GM13976 (cell line): ENCODE measurements at regions not wholly inside any gene's neighbourhood (a gene's known extent, or its start where the extent isn't known, plus 50 kb on each side); places are given as distances from the start of the nearest gene placed in this dataset.

Experiments
- DNase-seq: peaks from one replicate; pipeline ENCODE4 v3.0.0; 2012; ENCODE audit warnings: low spot score
- in situ Hi-C: fragments of 300-500 bp; cut with MboI; formaldehyde crosslinking; loops from one replicate; pipeline ENCODE4 v1.12.0; 2022; ENCODE audit warnings: low sequenced_read_pairs, mixed read lengths, inconsistent platforms; ENCODE audit not compliant: unreplicated experiment
- TF ChIP-seq, protein P1 (sequence below): IDR thresholded peaks from 2 replicates; pipeline ENCODE4 v1.5.1; 2012; ENCODE audit warnings: borderline replicate concordance, mild to moderate bottlenecking; ENCODE audit not compliant: insufficient read depth; ENCODE audit errors: extremely low read depth, missing control alignments, control extremely low read depth

DNA sequence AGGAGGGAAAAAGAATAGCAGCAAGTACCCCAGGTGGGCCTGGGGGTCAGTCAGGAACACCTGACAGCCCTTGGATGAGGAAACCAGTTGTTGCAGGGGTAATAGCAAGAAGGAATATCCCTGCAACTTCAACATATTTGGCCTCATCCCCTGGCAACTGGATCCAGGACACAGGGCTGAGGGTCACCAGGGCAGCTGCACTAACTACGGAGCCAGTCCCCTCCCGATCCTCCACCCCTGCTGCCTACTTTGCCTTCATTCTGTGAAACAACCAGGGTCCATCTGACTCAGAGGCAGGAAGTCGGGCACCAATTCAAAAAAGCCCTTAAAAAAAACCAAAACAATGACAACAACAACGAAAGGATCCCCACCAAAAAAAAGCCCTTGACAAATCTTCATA lies 52.9 kb downstream of the FRMPD3 start:
- in situ Hi-C loops: no loop called here
- TF ChIP-seq, protein P1, sequence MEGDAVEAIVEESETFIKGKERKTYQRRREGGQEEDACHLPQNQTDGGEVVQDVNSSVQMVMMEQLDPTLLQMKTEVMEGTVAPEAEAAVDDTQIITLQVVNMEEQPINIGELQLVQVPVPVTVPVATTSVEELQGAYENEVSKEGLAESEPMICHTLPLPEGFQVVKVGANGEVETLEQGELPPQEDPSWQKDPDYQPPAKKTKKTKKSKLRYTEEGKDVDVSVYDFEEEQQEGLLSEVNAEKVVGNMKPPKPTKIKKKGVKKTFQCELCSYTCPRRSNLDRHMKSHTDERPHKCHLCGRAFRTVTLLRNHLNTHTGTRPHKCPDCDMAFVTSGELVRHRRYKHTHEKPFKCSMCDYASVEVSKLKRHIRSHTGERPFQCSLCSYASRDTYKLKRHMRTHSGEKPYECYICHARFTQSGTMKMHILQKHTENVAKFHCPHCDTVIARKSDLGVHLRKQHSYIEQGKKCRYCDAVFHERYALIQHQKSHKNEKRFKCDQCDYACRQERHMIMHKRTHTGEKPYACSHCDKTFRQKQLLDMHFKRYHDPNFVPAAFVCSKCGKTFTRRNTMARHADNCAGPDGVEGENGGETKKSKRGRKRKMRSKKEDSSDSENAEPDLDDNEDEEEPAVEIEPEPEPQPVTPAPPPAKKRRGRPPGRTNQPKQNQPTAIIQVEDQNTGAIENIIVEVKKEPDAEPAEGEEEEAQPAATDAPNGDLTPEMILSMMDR: no peak
- no peak for DNase-seq

DNA sequence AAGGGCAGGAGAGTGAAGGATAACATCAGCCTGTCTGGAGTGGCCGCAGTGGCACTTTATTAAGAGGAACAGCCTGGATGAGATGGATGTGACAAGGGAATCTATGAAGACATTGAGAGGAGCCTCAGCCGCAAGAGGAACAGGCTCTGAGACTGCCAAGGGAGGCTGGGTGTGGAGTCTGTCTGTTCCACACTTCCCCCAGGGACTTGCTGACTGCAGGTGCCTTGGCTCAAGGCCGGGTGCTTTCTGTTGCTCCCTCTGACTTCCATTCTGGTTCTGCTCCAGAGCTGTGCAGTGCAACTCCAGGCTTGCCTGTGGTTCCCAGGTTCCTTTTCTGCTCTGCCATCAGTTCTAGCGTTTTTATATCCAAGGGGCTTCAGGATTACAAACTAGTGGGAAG lies 54.6 kb downstream of the FRMPD3 start:
- no peak for DNase-seq
- TF ChIP-seq, protein P1: no peak
- in situ Hi-C loops: no loop called here

DNA sequence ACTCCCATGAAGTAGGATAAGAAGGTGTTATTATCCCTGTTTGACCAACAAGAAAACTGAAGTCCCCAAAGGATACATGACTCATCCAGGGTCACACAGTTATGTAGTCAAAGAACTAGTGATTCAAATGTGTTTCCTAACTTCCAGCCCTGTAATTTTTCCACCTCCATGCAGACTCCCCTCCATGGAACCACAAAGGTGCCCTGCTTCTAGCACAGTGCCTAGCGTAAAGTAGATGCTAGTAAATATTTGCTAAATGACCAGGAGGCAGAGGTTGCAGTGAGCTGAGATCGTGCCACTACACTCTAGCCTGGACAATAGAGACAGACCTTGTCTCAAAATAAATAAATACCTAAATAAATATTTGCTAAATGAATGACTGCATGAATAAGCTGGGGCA lies 55.8 kb downstream of the FRMPD3 start:
- DNase-seq: no peak
- TF ChIP-seq, protein P1: no peak

DNA sequence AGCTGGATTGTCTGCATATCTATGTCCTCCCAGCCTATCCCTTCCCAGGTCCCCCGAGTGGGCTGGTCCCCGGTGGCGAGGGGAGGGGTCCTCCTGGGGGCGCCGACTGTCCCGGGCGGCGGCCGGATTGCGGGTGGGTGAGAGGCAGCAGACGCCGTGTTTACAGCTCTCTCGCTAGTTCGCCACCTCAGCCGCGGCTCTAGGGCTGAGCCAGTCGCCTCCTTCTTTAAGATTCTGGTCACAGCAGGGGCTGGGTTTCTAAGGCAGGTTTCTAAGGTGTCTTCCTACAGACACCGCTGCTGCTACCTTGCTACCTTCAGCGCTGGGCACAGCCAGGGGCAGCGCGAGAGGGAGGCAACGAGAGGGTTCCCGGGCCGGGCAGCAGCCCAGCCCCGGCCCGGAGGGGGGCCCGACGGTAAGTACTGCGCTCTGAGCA lies 57.2 kb downstream of the FRMPD3 start:
- TF ChIP-seq, protein P1: no peak
- in situ Hi-C loops: no loop called here
- DNase-seq: no peak

More for the DNA sequence above, 55.8 kb downstream of the FRMPD3 start:
- in situ Hi-C loops: no loop called here

DNA sequence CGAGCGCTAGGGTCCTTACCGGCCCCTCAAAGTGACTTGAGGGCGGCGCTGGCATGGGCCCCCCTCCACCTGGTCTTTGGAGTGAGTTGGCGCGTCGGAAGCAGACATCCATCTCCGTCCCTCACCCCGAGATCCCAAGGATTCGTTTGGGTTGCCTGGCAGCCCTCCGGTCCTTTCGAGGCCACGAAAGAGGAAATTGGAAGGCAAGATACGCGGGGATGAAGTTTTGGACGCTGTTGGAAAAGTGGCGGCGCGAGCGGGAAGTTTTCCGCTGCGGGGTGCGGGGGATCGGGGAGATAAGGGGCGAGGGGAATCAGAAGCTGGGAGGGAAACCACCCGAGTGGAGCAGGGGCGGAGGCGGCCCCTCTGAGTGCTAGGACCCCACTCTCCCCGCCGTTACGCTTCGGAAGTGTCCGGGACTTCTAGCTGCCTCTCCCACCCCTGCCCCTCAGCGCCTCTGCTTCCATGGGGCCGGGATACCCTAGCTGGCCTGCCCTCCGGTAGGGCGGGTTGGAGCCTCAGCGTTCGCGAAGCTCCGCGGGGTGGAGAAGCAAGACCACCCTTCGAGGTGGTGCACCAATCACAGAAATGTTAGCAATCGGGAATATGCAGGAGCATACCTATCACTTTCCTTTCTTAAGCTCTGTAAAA lies 57.8 kb downstream of the FRMPD3 start:
- no peak for DNase-seq
- in situ Hi-C loops: no loop called here
- TF ChIP-seq, protein P1: no peak

DNA sequence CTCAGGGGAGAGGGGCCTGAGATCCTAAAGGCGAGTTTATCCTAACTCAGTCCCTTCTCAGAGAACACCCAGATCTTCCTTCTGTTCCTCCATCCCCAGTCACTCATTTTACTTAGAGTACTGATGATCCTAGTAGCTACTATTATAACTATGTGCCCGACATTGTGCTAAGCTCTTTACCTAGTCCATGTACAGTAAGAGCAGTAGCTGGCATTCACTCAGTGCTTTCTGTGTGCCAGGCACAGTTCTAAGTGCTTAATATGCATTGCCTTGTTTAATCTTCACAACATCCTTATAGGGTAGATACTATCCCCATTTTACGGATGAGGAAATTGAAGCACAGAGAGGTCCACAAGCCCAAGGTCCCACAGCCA lies 58.3 kb downstream of the FRMPD3 start:
- TF ChIP-seq, protein P1: no peak
- in situ Hi-C loops: no loop called here
- DNase-seq: no peak

DNA sequence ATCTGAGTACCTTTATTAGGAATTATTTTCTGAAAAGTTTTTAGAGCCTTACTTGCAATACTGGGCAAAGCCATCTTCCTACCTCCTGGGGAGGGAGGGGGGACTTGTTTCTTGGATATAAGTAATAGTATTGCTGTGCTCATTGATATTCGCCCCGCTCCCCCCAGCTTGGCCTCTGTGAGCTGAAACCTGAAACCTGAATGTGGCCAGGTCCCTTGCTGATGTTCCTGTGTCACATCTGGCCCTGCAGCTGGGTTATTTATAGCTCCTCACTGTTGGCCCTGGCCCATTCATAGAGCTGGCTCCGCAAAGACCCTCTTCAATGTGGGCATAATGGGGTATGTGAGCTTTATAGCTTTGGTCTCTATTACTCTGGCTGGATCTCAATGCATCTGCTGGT lies 59.5 kb downstream of the FRMPD3 start:
- in situ Hi-C loops: no loop called here
- TF ChIP-seq, protein P1: no peak
- no peak for DNase-seq
